Heart left ventricle (tissue), 16 donors: ENCODE measurements at regions not wholly inside any gene's neighbourhood (a gene's known extent, or its start where the extent isn't known, plus 50 kb on each side); places are given as distances from the start of the nearest gene placed in this dataset.

Experiments used
- ATAC-seq, 4 donors: fragments of 200-7000 bp; cut with Tn5 transposase; one replicate each; pipeline ENCODE4 v1.9.1; 2020 to 2022; ENCODE audit warnings: moderate library complexity in 4 of 4, mild to moderate bottlenecking in 3 of 4, moderate number of reproducible peaks in 1 of 4
- DNase-seq, 5 donors: peaks; one replicate each; pipeline ENCODE4 v3.0.0-alpha.2; 2020
- H3K27ac ChIP-seq, 12 donors: fragments of 200-600 bp; sonication (generic) in 4 of 12; one replicate each; pipeline versions ENCODE4 v1.5.0 to v1.8.0; 2016 to 2022; ENCODE audit warnings: mild to moderate bottlenecking in 2 of 12
- H3K27me3 ChIP-seq, 9 donors: fragments of 200-600 bp; sonication (generic) in 2 of 9; one replicate each; pipeline versions ENCODE4 v1.5.1 to v1.8.0; 2016 to 2022; ENCODE audit warnings: mild to moderate bottlenecking in 3 of 9
- H3K36me3 ChIP-seq, 9 donors: fragments of 200-600 bp; sonication (generic) in 2 of 9; one replicate each; pipeline versions ENCODE4 v1.5.0 to v1.8.0; 2018 to 2022; ENCODE audit warnings: mild to moderate bottlenecking in 2 of 9
- H3K4me1 ChIP-seq, 12 donors: fragments of 200-600 bp; sonication (generic) in 4 of 12; one replicate each; pipeline versions ENCODE4 v1.5.0 to v1.8.0; 2016 to 2022; ENCODE audit warnings: mild to moderate bottlenecking in 3 of 12
- H3K4me3 ChIP-seq, 12 donors: fragments of 200-600 bp; sonication (generic) in 4 of 12; one replicate each; pipeline versions ENCODE4 v1.5.0 to v1.8.0; 2017 to 2022; ENCODE audit warnings: mild to moderate bottlenecking in 9 of 12, moderate library complexity in 4 of 12
- H3K9me3 ChIP-seq, 12 donors: fragments of 200-600 bp; sonication (generic) in 4 of 12; one replicate each; pipeline versions ENCODE4 v1.5.0 to v1.8.0; 2016 to 2022; ENCODE audit warnings: mild to moderate bottlenecking in 1 of 12
- CTCF ChIP-seq, 12 donors: fragments of 200-600 bp; sonication (generic) in 4 of 12; IDR thresholded peaks; one replicate each; pipeline versions ENCODE4 v1.5.0 to v1.8.0; 2018 to 2022; ENCODE audit warnings: antibody characterized with exemption in 12 of 12, mild to moderate bottlenecking in 5 of 12
- POLR2A ChIP-seq, 2 donors: fragments of 450-650 bp; IDR thresholded peaks; one replicate each; pipeline ENCODE4 v1.6.1; 2017; ENCODE audit warnings: antibody characterized with exemption in 2 of 2, mild to moderate bottlenecking in 2 of 2, moderate library complexity in 2 of 2
- WGBS, 4 donors: extraction: QIAGEN DNeasy Blood & Tissue Kit in 2 of 4; methylation state at CpG; one replicate each; pipeline versions ENCODE4 v1.1.5 to v1.1.7; 2013 to 2018; 5-methylcytosine and 5-hydroxymethylcytosine counted together
- intact Hi-C, 10 donors: fragments of 100-400 bp; cut with DNase I; formaldehyde crosslinking; loops; one replicate each; pipeline versions ENCODE4 v1.11.1 to v1.14.2; 2022
- donor health status: ischemic (EF 13 %, LVEDD 7.1; RV severe dilation, severe dysfunction).
- donor health status: healthy with polysubstance abuse.
- donor health status: DM: no; HTN: yes; CAD: no.
- donor health status: DM: no; HTN: no; CAD: no.
- donor health status: ischemic (EF 25% LVEDD 6.9; RV normal size, moderate dysfunction).
- donor health status: ischemic (EF 25% LVEDD 5.7; RV mildly dilated, moderate dysfunction).
- donor health status: healthy.
- donor health status: DM: yes; HTN: yes; CAD: no.
- donor health status: ischemic (EF 35%, LVEDD 5.7; RV mildly dilated, moderate dysfunction).
- donor health status: nonischemic (EF 11% LVEDD 7.7; RV severe dilation, severe dysfunction).
- donor health status: DM: yes; HTN: yes; CAD: no.
- donor health status: PGD.
- donor health status: ischemic (EF 29% LVEDD 5.4; RV normal size, mild dysfunction).
- donor health status: nonischemic (EF 23%, LVEDD 6.1; RV moderate dilation, normal function).

- WGBS, 4 donors = 59 to 73% (median 69%) methylated on average over 3 of the region's 3 CpGs
- DNase-seq (no peak), ATAC-seq (no peak)
- TF ChIP-seq POLR2A (IDR thresholded peaks at IDR 0.05) (no peak), CTCF (IDR thresholded peaks at IDR 0.05) (no peak)
- Histone ChIP-seq H3K27me3 (no peaks in the 10 kb centered on the region), H3K4me3 (no peak overlapping the region), H3K4me1 (no peaks in the 10 kb centered on the region), H3K9me3 (no peaks in the 10 kb centered on the region), H3K27ac (no peak overlapping the region), H3K36me3 (no peaks in the 10 kb centered on the region)
- intact Hi-C loops = no loop called here
Measured at GRCh38 chr12:98341732-98342131, 173.7 kb upstream of the TMPO start.

GRCh38 chr12:98343002-98343567 is 172.3 kb upstream of the TMPO start:
- Histone ChIP-seq H3K9me3 (no peaks in the 10 kb centered on the region), H3K27ac (no peak overlapping the region), H3K4me3 (no peak overlapping the region), H3K36me3 (no peaks in the 10 kb centered on the region), H3K27me3 (no peaks in the 10 kb centered on the region), H3K4me1 (no peaks in the 10 kb centered on the region)
- WGBS, 4 donors = 77 to 84% (median 83%) methylated on average over 4 of the region's 4 CpGs
- no peak for ATAC-seq
- no peak for DNase-seq
- intact Hi-C loops = no loop called here
- TF ChIP-seq CTCF (IDR thresholded peaks at IDR 0.05) (no peak), POLR2A (IDR thresholded peaks at IDR 0.05) (no peak)

- no peaks in the 10 kb centered on the region for H3K36me3 ChIP-seq
- ATAC-seq = no peak
- H3K9me3 ChIP-seq = no peaks in the 10 kb centered on the region
- H3K27ac ChIP-seq = no peak overlapping the region
- no peaks in the 10 kb centered on the region for H3K27me3 ChIP-seq
- H3K4me1 ChIP-seq = no peaks in the 10 kb centered on the region
- intact Hi-C loops = no loop called here
- no peak for TF ChIP-seq POLR2A (IDR thresholded peaks at IDR 0.05)
- TF ChIP-seq CTCF (IDR thresholded peaks at IDR 0.05) = no peak
- no peak overlapping the region for H3K4me3 ChIP-seq
- 58 to 67% (median 65%) methylated on average over 8 of the region's 8 CpGs for WGBS, 4 donors
- DNase-seq = no peak
Measured at GRCh38 chr12:98344046-98344930, 171.1 kb upstream of the TMPO start.

GRCh38 chr12:98345308-98345876 is 170.0 kb upstream of the TMPO start:
- H3K27ac ChIP-seq = no peak overlapping the region
- DNase-seq (no peak), ATAC-seq (no peak)
- intact Hi-C loops = no loop called here
- no peaks in the 10 kb centered on the region for H3K4me1 ChIP-seq
- no peaks in the 10 kb centered on the region for H3K36me3 ChIP-seq
- no peaks in the 10 kb centered on the region for H3K9me3 ChIP-seq
- TF ChIP-seq POLR2A (IDR thresholded peaks at IDR 0.05) (no peak), CTCF (IDR thresholded peaks at IDR 0.05) (no peak)
- 78 to 86% (median 82%) methylated on average over 6 of the region's 6 CpGs for WGBS, 4 donors
- H3K4me3 ChIP-seq = no peak overlapping the region
- no peaks in the 10 kb centered on the region for H3K27me3 ChIP-seq
